H7 (cell line): ENCODE measurements at regions not wholly inside any gene's neighbourhood (a gene's known extent, or its start where the extent isn't known, plus 50 kb on each side); places are given as distances from the start of the nearest gene placed in this dataset.
"Not testable (repeated sequence)": the region's sequence is repeated elsewhere in the genome, so short reads cannot be mapped to it uniquely, and the experiment has no call there.

ENCODE experiments used
- DNase-seq: peaks from one replicate; pipeline ENCODE4 v3.0.0; 2012
- H3K27me3 ChIP-seq: 2 replicates; pipeline ENCODE4 v1.6.0; 2011; ENCODE audit warnings: mild to moderate bottlenecking, low read length; ENCODE audit not compliant: control insufficient read depth, insufficient read depth
- H3K36me3 ChIP-seq: replicated peaks from 2 replicates; pipeline ENCODE4 v1.5.1; 2011; ENCODE audit warnings: low read length; ENCODE audit not compliant: control insufficient read depth, insufficient read depth
- H3K4me3 ChIP-seq: 2 replicates; pipeline ENCODE4 v1.5.1; 2011; ENCODE audit warnings: low read depth, mild to moderate bottlenecking, control low read depth, low read length, moderate library complexity; ENCODE audit not compliant: insufficient read depth

DNA sequence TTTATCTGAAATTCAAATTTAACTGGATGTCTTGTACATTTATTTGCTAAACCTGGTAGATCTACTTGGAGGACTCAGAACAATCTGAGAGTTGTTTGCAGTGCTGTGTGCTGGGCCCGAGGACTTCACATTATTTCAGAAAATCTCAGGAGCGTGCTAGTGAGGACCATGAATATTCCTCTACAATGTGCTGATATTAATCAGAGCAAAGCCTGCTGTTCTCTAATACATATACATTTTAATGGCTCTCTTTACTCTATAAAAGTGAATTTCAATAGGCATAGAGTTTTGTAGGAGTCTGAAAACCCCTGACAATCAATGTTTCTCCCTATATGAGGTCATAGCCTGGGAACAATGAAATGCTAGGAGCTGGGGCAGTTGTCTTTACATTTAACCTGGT, 144.3 kb downstream of the NEDD1 start:
- Histone ChIP-seq H3K27me3 (no peaks in the 10 kb centered on the region), H3K4me3 (no peak overlapping the region), H3K36me3 (no peaks in the 10 kb centered on the region)
- DNase-seq: no peak

DNA sequence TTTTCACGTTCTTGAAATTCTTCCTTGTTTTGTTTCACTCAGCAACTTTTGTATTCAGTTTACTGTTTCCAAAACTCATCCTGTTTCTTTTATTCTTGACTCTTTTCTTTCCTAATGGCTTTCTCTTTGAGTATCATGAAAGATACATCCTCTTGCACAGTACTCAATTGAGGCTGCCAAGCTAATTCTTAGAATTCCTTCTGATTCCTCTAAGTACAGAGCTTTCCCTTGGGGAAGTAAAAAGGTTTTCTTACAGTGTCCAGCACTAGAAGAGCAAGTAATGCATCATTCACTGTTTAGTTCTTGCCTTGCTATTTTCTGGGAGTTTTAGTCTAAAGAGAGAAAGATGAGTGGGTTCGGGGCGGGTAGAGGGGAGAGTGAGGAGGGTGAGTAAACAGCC, 154.1 kb downstream of the NEDD1 start:
- no peaks in the 10 kb centered on the region for H3K27me3 ChIP-seq
- H3K36me3 ChIP-seq: no peaks in the 10 kb centered on the region
- DNase-seq: no peak
- no peak overlapping the region for H3K4me3 ChIP-seq

DNA sequence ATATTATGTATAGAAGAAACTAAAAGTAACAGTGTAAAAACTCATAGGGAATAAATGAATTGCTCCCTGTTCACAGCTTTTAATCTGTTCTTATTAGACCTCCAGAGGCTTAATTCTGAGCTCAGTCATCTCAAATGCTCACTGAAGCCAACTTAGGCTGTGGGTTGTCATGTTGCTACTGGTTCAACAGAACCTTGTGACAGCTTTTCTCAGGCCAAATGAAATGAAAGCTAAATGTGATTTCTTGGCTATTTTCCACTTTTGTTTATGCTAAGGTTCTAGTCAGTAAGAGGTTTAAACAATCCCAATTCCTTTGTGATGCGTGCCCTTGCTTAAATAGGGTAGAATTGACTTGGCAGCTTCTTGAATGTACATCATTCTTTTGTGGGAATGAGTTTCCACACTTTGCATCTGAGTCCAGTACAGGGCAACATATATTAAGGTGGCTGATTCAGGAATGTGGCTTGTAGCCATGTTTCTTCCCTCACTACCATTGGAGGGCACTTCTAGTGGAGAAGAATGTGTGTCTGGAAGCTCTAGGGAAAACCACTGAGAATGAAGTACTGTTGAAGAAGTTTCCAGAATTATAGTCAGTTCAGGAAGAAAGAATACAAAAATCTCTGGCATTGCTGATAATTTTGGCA, 156.4 kb downstream of the NEDD1 start:
- H3K36me3 ChIP-seq: no peaks in the 10 kb centered on the region
- no peak for DNase-seq
- H3K4me3 ChIP-seq: no peak overlapping the region
- H3K27me3 ChIP-seq: no peaks in the 10 kb centered on the region

DNA sequence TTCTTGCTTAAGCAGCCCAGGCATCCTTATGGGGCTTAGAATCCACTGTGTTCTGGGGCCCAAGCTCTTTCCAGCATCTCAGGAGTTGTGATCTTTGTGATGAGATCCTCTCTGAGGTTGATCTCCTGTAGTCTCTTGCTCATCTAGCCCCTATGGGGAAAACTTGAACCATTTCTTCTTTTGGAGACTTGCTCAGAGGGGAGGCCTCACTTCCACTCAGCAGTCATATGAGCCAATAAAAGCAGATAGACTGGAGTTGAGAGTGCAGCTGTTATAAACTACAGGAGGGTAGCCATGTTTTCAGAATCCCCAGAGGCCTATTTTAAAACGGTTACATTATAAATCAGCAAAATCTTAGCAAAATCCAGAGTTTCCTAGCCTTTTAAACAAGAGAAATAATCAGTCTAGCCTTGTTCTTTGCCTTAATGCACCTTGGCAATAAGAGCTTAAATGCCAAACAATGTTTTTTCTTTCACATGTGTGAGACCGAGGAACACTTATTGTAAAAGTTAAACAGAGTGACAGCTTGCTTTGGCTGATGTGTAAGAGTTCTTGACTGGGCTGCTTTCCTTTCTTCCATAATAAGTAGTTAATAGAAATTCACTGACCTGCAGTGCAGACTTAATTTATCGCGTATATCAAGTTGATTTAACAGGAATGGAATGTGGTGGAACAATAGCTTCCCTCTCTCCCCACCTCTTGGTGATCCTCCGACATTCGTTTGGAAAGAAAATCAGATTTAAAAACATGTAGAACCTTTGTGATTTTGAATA, 168.3 kb downstream of the NEDD1 start:
- DNase-seq: peak; percentile 6
- H3K27me3 ChIP-seq: no peaks in the 10 kb centered on the region
- H3K36me3 ChIP-seq: no peaks in the 10 kb centered on the region
- H3K4me3 ChIP-seq: no peak overlapping the region

DNA sequence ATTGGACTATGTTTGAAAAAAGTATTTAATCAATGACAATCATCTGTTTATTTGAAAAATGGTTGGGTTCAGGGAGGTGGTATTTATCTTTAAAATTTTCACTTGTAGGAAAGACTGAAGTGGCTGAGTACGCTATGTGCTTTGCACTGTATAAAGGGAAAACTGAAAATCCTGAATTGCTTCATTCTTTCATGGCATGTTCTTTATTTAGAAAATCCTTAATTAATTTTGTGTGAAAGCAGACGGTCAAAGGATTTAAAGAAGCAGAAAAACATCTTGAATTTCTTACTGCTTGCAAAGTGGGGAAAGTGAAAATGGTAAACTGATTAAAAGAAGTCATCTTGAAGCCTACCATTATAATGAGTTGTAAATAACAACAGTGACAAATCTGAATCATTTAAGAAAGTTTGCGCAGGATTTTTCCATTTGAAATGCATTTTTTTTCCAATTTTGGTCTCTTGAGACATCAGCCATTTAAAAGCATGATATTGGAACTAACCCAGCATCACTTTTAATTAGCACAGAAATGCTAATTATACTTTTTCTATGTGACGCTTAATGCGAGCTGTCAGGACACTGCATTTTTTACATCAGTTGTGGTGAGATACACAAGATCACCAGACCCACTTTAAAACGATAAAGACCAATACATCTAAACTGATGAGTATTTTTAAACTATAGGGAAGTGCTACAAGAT, 169.0 kb downstream of the NEDD1 start:
- no peak overlapping the region for H3K4me3 ChIP-seq
- DNase-seq: no peak
- H3K27me3 ChIP-seq: no peaks in the 10 kb centered on the region
- no peaks in the 10 kb centered on the region for H3K36me3 ChIP-seq

- H3K36me3 ChIP-seq, DNase-seq, H3K27me3 ChIP-seq, H3K4me3 ChIP-seq: not testable (repeated sequence)
Observed at GRCh38 chr12:97076912-97077311, 169.9 kb downstream of the NEDD1 start.

DNA sequence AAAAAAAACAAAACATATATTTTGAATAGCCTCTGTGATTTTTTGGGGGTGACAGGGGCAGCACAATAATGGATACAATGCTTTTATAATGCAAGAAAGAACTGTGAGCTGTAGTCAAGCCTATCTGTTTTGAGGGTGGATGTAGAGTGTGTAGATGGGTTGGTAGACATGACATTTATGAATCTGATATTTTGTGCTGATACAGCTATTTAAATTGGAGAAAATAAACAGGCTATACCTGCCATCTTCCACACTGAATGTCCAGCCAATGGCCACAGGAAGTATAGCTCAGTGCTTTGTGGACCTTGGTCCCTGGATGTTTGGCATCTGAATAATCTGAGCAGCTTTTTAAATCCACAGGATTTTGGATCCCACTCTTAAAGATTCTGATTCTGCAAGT, 175.0 kb downstream of the NEDD1 start:
- no peaks in the 10 kb centered on the region for H3K36me3 ChIP-seq
- DNase-seq: no peak
- no peak overlapping the region for H3K4me3 ChIP-seq
- no peaks in the 10 kb centered on the region for H3K27me3 ChIP-seq

GRCh38 chr12:97093187-97093683, 186.2 kb downstream of the NEDD1 start:
- H3K4me3 ChIP-seq: no peak overlapping the region

GRCh38 chr12:97097734-97098133, 190.7 kb downstream of the NEDD1 start:
- peak; percentile 22 for DNase-seq
- no peak overlapping the region for H3K4me3 ChIP-seq
- H3K36me3 ChIP-seq: no peaks in the 10 kb centered on the region
- no peaks in the 10 kb centered on the region for H3K27me3 ChIP-seq

More at GRCh38 chr12:97093187-97093683, 186.2 kb downstream of the NEDD1 start:
- peak; percentile 5 for DNase-seq
- H3K36me3 ChIP-seq: no peaks in the 10 kb centered on the region
- H3K27me3 ChIP-seq: no peaks in the 10 kb centered on the region

- no peak for DNase-seq
- Histone ChIP-seq H3K27me3 (no peaks in the 10 kb centered on the region), H3K4me3 (no peak overlapping the region), H3K36me3 (no peaks in the 10 kb centered on the region; the same call in 1 of the 2 replicates)
Observed at GRCh38 chr12:97109441-97109840, 202.4 kb downstream of the NEDD1 start.

DNA sequence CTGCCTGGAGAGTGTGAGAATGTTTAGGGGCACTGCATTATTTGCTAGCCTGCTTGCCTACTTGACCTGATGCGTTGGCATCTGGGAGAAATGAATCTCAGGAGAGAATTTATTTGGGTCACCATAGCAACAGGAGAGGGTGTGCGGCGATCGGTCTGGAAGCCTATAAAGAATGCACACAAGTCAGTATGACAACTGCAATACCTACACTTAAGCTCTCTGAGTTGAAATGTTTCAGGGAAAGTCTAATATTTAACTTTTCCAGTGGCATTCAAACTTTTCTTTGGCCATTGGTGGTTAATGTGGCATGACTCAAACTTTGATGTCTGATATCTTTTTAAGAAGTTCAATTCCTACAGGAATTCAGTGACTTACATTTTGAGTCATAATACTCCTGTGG, 205.1 kb downstream of the NEDD1 start:
- DNase-seq: no peak
- H3K27me3 ChIP-seq: no peaks in the 10 kb centered on the region
- H3K36me3 ChIP-seq: no peaks in the 10 kb centered on the region; the same call in 1 of the 2 replicates
- H3K4me3 ChIP-seq: no peak overlapping the region

GRCh38 chr12:97118796-97119375, 211.8 kb downstream of the NEDD1 start:
- no peak for DNase-seq
- no peak overlapping the region for H3K4me3 ChIP-seq
- H3K27me3 ChIP-seq: no peaks in the 10 kb centered on the region
- no peaks in the 10 kb centered on the region for H3K36me3 ChIP-seq

- Histone ChIP-seq H3K27me3 (no peaks in the 10 kb centered on the region), H3K4me3 (no peak overlapping the region)
Observed at GRCh38 chr12:97127061-97127460, 220.0 kb downstream of the NEDD1 start.

GRCh38 chr12:97131220-97131981, 224.3 kb downstream of the NEDD1 start:
- Histone ChIP-seq H3K27me3 (no peaks in the 10 kb centered on the region), H3K4me3 (no peak overlapping the region), H3K36me3 (no peaks in the 10 kb centered on the region)
- DNase-seq: peak; percentile 29

More at GRCh38 chr12:97127061-97127460, 220.0 kb downstream of the NEDD1 start:
- DNase-seq: no peak
- H3K36me3 ChIP-seq: no peaks in the 10 kb centered on the region
